Stimulated activated CD4-positive, alpha-beta T cell treated with anti-CD3 and anti-CD28 coated beads, Interleukin-15, amount 100 ng/mL, for 24 hours (primary cell): ENCODE measurements at regions not wholly inside any gene's neighbourhood (a gene's known extent, or its start where the extent isn't known, plus 50 kb on each side); places are given as distances from the start of the nearest gene placed in this dataset.

ENCODE experiments used
- DNase-seq: peaks from one replicate; pipeline ENCODE4 v3.0.0-alpha.2; 2020

GRCh38 chr14:38125481-38126037 lies 82.1 kb upstream of the SSTR1 start:
- no peak for DNase-seq

- no peak for DNase-seq
These were observed 80.3 kb upstream of the SSTR1 start for GRCh38 chr14:38127356-38127755.

- DNase-seq, result no peak
These were observed 79.9 kb upstream of the SSTR1 start for GRCh38 chr14:38127784-38128183.

- no peak for DNase-seq
These were observed 79.1 kb upstream of the SSTR1 start for GRCh38 chr14:38128640-38129039.

- no peak for DNase-seq
These were observed 78.5 kb upstream of the SSTR1 start for GRCh38 chr14:38129192-38129591.

GRCh38 chr14:38129705-38130104 lies 78.0 kb upstream of the SSTR1 start:
- DNase-seq, result peak; percentile 36

GRCh38 chr14:38134416-38135030 lies 73.2 kb upstream of the SSTR1 start:
- DNase-seq, result no peak

- no peak for DNase-seq
These were observed 72.4 kb upstream of the SSTR1 start for GRCh38 chr14:38135106-38135867.

- DNase-seq, result no peak
These were observed 70.7 kb upstream of the SSTR1 start for GRCh38 chr14:38137005-38137404.

- DNase-seq, result no peak
These were observed 69.1 kb upstream of the SSTR1 start for GRCh38 chr14:38138473-38139138.

GRCh38 chr14:38139926-38140325 lies 67.8 kb upstream of the SSTR1 start:
- no peak for DNase-seq

- DNase-seq, result no peak
These were observed 64.5 kb upstream of the SSTR1 start for GRCh38 chr14:38143170-38143569.

GRCh38 chr14:38143659-38144505 lies 63.8 kb upstream of the SSTR1 start:
- DNase-seq, result no peak

- no peak for DNase-seq
These were observed 62.6 kb upstream of the SSTR1 start for GRCh38 chr14:38145142-38145541.

GRCh38 chr14:38150075-38150474 lies 57.6 kb upstream of the SSTR1 start:
- no peak for DNase-seq
